Right cardiac atrium (tissue), 5 donors: ENCODE measurements at regions not wholly inside any gene's neighbourhood (a gene's known extent, or its start where the extent isn't known, plus 50 kb on each side); places are given as distances from the start of the nearest gene placed in this dataset.

ENCODE experiments used
- ATAC-seq, 2 donors: fragments of 200-7000 bp; cut with Tn5 transposase; one replicate each; pipeline versions ENCODE4 v1.8.0 to v1.9.1; 2020; ENCODE audit warnings: moderate library complexity in 2 of 2, mild to moderate bottlenecking in 1 of 2
- DNase-seq, 3 donors: peaks; one replicate each; pipeline ENCODE4 v3.0.0-alpha.2; 2020
- H3K27ac ChIP-seq: one replicate; pipeline ENCODE4 v1.5.1; 2013; ENCODE audit warnings: mild to moderate bottlenecking, low read length, control low read depth, moderate library complexity
- H3K27me3 ChIP-seq: one replicate; pipeline ENCODE4 v1.6.1; 2013; ENCODE audit not compliant: control insufficient read depth, insufficient read depth
- H3K4me1 ChIP-seq: one replicate; pipeline ENCODE4 v1.6.1; 2013; ENCODE audit warnings: low read length; ENCODE audit not compliant: control insufficient read depth, insufficient read depth
- H3K4me3 ChIP-seq: one replicate; pipeline ENCODE4 v1.5.1; 2013; ENCODE audit warnings: low read length, control low read depth
- H3K9me3 ChIP-seq: one replicate; pipeline ENCODE4 v1.6.1; 2013; ENCODE audit warnings: low read length; ENCODE audit not compliant: control insufficient read depth
- WGBS: extraction: QIAGEN DNeasy Blood & Tissue Kit; methylation state at CpG from one replicate; pipeline ENCODE4 v1.1.7; 2013; 5-methylcytosine and 5-hydroxymethylcytosine counted together
- intact Hi-C, 4 donors: fragments of 100-400 bp; cut with DNase I; formaldehyde crosslinking; loops; one replicate each; pipeline versions ENCODE4 v1.11.0 to v1.14.0; 2022 to 2023
- donor health status: healthy with polysubstance abuse.
- donor health status: DM: no; HTN: yes; CAD: no.
- donor health status: DM: no; HTN: no; CAD: no.
- donor health status: DM: no; HTN: yes; CAD: no; lungs with severe emphysema.
- donor health status: DM: yes; HTN: yes; CAD: no.

- ATAC-seq = peak in 1 of 2 donors; percentile 48
- Histone ChIP-seq H3K27me3 (no peaks in the 10 kb centered on the region), H3K4me1 (no peaks in the 10 kb centered on the region), H3K9me3 (no peaks in the 10 kb centered on the region), H3K27ac (no peak overlapping the region), H3K4me3 (no peak overlapping the region)
- intact Hi-C loops = no loop called here
- 89% methylated on average over 10 of the region's 10 CpGs for WGBS
- peak in 2 of 3 donors; percentile 25 to 37 for DNase-seq
Measured at GRCh38 chr1:73770109-73770905, 427.7 kb downstream of the LRRIQ3 start.

DNA sequence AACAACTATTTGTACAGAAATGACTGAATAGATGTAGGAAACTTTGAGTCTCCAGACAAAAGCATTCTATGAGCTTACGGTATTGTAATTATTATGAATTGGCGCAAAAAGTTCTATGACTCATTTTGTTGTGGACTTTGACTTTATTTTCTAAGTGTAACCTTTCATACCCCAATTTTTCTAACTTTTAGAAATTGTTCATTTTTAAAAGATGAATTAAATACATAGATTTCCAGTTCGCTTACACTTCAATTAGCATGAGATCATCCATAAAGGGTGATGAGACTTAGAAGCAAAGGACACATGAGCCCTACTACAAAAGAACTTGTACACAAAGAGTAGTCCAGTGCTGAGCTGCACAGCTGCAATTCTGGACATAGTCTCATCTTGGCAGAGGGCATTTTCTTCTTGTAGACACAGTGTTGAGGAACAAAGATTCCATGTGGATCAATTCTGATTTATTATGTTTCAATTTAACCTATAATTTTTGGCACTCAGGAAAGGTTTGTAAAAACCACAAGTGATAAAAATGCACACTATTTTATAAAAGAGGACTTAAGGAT, 431.1 kb downstream of the LRRIQ3 start:
- no peak overlapping the region for H3K4me3 ChIP-seq
- no peaks in the 10 kb centered on the region for H3K27me3 ChIP-seq
- DNase-seq = no peak
- no peaks in the 10 kb centered on the region for H3K4me1 ChIP-seq
- no peak overlapping the region for H3K27ac ChIP-seq
- no peaks in the 10 kb centered on the region for H3K9me3 ChIP-seq
- 80% methylated on average over 3 of the region's 3 CpGs for WGBS
- intact Hi-C loops = no loop called here
- ATAC-seq = no peak

DNA sequence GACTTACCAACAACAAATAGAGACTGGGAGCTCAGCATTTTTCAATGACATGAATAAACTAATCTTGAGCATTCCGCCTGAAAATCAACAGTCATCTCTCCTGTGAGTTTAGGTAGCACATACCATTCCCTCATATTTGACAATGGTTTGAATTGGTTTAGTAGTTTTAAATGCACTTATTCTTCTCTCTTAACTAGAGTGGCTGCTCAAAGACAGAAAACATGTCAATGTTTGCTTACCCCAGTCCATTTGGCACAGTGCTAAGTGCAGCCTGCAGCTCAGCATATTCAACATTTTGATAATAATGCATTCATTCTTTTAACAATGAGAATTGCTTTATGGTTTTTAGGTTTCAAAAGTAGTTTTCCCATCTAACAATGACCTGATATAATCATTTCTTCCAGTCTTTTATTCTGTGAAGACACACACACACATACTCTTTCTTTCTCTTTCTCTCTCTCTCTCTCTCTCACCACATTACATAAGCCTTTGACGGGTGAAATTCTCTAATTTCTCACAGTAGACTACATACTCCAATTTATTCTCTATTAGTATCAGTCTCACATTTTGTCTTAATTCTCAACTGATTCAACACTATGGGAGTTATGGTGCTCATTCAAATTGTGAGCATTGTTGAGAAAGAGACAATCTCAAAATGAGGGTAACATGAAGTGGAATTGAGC, 432.3 kb downstream of the LRRIQ3 start:
- DNase-seq (no peak), ATAC-seq (no peak)
- H3K4me3 ChIP-seq = no peak overlapping the region
- H3K4me1 ChIP-seq = no peaks in the 10 kb centered on the region
- WGBS = 76% methylated on average over 2 of the region's 2 CpGs
- no peaks in the 10 kb centered on the region for H3K27me3 ChIP-seq
- intact Hi-C loops = no loop called here
- no peaks in the 10 kb centered on the region for H3K9me3 ChIP-seq
- no peak overlapping the region for H3K27ac ChIP-seq

DNA sequence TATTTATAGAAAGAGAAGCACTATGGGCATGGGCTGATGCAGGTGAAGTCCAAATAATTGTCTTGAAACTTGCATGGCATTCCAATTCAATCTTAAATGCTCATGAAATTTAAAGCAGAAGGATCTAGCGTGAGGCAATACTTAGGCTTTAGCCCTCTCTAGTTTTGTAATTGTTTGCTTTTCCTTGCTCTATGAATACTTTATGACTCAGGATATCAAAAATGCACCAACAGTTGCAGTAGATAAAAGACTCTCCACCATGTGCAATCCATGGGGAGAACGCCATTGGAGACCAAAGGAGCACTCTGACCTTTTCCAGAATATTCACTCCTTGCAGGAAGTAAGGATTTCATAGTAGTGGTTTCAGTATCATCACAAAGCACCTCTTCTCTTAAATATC, 436.4 kb downstream of the LRRIQ3 start:
- ATAC-seq (no peak), DNase-seq (no peak)
- Histone ChIP-seq H3K27ac (no peak overlapping the region), H3K9me3 (no peaks in the 10 kb centered on the region), H3K4me1 (no peaks in the 10 kb centered on the region), H3K4me3 (no peak overlapping the region), H3K27me3 (no peaks in the 10 kb centered on the region)
- 81% methylated on average over 2 of the region's 2 CpGs for WGBS
- intact Hi-C loops = no loop called here

- H3K27ac ChIP-seq = no peak overlapping the region
- H3K9me3 ChIP-seq = no peaks in the 10 kb centered on the region
- ATAC-seq (no peak), DNase-seq (no peak)
- WGBS = 63% methylated on average over 1 of the region's 1 CpG
- no peaks in the 10 kb centered on the region for H3K4me1 ChIP-seq
- intact Hi-C loops = no loop called here
- no peak overlapping the region for H3K4me3 ChIP-seq
- H3K27me3 ChIP-seq = no peaks in the 10 kb centered on the region
Measured at GRCh38 chr1:73759011-73759410, 439.0 kb downstream of the LRRIQ3 start.

GRCh38 chr1:73756817-73757216, 441.2 kb downstream of the LRRIQ3 start:
- Histone ChIP-seq H3K9me3 (no peaks in the 10 kb centered on the region), H3K4me3 (no peak overlapping the region), H3K27me3 (no peaks in the 10 kb centered on the region), H3K27ac (no peak overlapping the region), H3K4me1 (no peaks in the 10 kb centered on the region)
- no peak for DNase-seq
- WGBS = 76% methylated on average over 2 of the region's 2 CpGs
- ATAC-seq = no peak
- intact Hi-C loops = no loop called here

GRCh38 chr1:73755649-73756048, 442.3 kb downstream of the LRRIQ3 start:
- intact Hi-C loops = no loop called here
- DNase-seq (no peak), ATAC-seq (no peak)
- Histone ChIP-seq H3K9me3 (no peaks in the 10 kb centered on the region), H3K27ac (no peak overlapping the region), H3K27me3 (no peaks in the 10 kb centered on the region), H3K4me3 (no peak overlapping the region), H3K4me1 (no peaks in the 10 kb centered on the region)
- 75% methylated on average over 2 of the region's 2 CpGs for WGBS

DNA sequence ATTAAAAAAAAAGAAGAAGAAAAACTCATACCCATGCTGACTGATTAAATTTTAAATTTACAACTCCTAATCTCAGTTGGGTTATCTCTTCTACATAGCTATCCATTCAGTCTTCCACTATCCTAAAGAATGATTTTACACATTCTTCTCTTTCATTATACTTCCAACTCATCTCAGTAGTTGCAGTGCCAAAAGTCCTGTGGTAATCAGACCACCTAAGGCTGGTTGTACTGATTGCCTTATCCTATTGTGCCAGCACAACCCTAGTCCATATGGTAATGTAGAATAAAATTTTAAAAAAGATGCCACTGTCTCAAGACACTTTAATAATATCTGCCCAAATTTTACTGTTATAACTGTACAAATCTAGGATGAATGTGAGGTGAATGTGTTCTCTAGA, 448.0 kb downstream of the LRRIQ3 start:
- H3K27me3 ChIP-seq = no peaks in the 10 kb centered on the region
- no peaks in the 10 kb centered on the region for H3K4me1 ChIP-seq
- intact Hi-C loops = no loop called here
- no peaks in the 10 kb centered on the region for H3K9me3 ChIP-seq
- no peak overlapping the region for H3K4me3 ChIP-seq
- DNase-seq (no peak), ATAC-seq (no peak)
- H3K27ac ChIP-seq = no peak overlapping the region

GRCh38 chr1:73744985-73745384, 453.0 kb downstream of the LRRIQ3 start:
- H3K4me1 ChIP-seq = no peaks in the 10 kb centered on the region
- no peaks in the 10 kb centered on the region for H3K9me3 ChIP-seq
- H3K27me3 ChIP-seq = no peaks in the 10 kb centered on the region

GRCh38 chr1:73736125-73736524, 461.9 kb downstream of the LRRIQ3 start:
- Histone ChIP-seq H3K27me3 (no peaks in the 10 kb centered on the region), H3K9me3 (no peaks in the 10 kb centered on the region), H3K4me1 (no peaks in the 10 kb centered on the region), H3K4me3 (no peak overlapping the region), H3K27ac (no peak overlapping the region)
- 43% methylated on average over 2 of the region's 2 CpGs for whole genome bisulfite sequencing
- intact Hi-C loops = no loop called here
- DNase-seq (no peak), ATAC-seq (no peak)

More at GRCh38 chr1:73744985-73745384, 453.0 kb downstream of the LRRIQ3 start:
- H3K4me3 ChIP-seq = no peak overlapping the region
- intact Hi-C loops = no loop called here
- no peak for DNase-seq
- H3K27ac ChIP-seq = no peak overlapping the region
- ATAC-seq = no peak

DNA sequence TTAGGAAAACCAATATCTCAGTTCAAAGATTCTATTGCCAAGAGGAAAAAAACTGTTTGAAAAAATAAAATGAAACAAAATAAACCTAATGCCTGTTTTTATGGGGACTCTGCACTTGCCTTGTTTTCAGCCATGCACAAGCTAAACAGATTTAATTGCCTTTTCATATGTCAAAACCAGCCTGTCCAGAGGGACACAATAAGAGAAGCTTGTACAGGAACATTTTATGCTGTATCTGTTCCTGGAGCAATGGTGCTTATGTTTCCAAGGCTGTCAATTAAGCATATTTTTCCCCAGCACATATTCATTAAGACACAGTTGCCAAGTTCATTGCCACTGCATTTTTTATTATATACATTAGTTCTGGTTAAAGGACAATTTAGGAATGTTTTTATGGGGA, 470.9 kb downstream of the LRRIQ3 start:
- no peaks in the 10 kb centered on the region for H3K9me3 ChIP-seq
- H3K27me3 ChIP-seq = no peaks in the 10 kb centered on the region
- H3K4me1 ChIP-seq = no peaks in the 10 kb centered on the region
- no peak overlapping the region for H3K27ac ChIP-seq
- intact Hi-C loops = no loop called here
- H3K4me3 ChIP-seq = no peak overlapping the region
- ATAC-seq (no peak), DNase-seq (no peak)
